GM12878 (cell line): ENCODE measurements at regions not wholly inside any gene's neighbourhood (a gene's known extent, or its start where the extent isn't known, plus 50 kb on each side); places are given as distances from the start of the nearest gene placed in this dataset.

Experiments
- ATAC-seq: fragments of 200-7000 bp; cut with Tn5 transposase; 3 replicates; pipeline ENCODE4 v1.9.1; 2020; ENCODE audit warnings: mild to moderate bottlenecking, moderate library complexity
- BruUV-seq: library from RNA; stranded (reverse); fragments of 400-500 nt; replicated peaks from 2 replicates; lab custom pipeline; 2021; lab: Mats Ljungman, UMichigan
- CTCF ChIA-PET: fragments of 300-600 bp; sonication (Branson Sonifier 250); formaldehyde crosslinking; extraction: SDS; loops from one replicate; lab custom pipeline; 2021; ENCODE audit warnings: inconsistent platforms; lab: Yijun Ruan, JAX
- POLR2A ChIA-PET: fragments of 350-600 bp; formaldehyde crosslinking; extraction: SDS; loops from one replicate; lab custom pipeline; 2021; ENCODE audit warnings: inconsistent platforms; lab: Charles Lee
- RAD21 ChIA-PET: fragments of 300-600 bp; sonication (Branson Sonifier 250); formaldehyde crosslinking; loops from one replicate; lab custom pipeline; 2023; ENCODE audit warnings: antibody characterized with exemption; ENCODE audit not compliant: unreplicated experiment; lab: Charles Lee
- SMC1A ChIA-PET: fragments of 300-600 bp; sonication (Branson Sonifier 250); formaldehyde crosslinking; loops from one replicate; lab custom pipeline; 2023; ENCODE audit not compliant: unreplicated experiment, uncharacterized antibody; lab: Charles Lee
- DNase-seq: peaks from one replicate; pipeline ENCODE4 v3.0.0-alpha.2; 2011; ENCODE audit warnings: low read depth, low spot score
- FAIRE-seq: peaks from 3 replicates; lab custom pipeline; 2011; peaks lifted over from hg19 to GRCh38; lab: Jason Lieb, UNC
- H2AFZ ChIP-seq: 2 replicates; pipeline ENCODE4 v1.6.0; 2011; ENCODE audit warnings: low read depth, low read length, control low read depth; ENCODE audit not compliant: control insufficient read depth
- H3K27ac ChIP-seq: 2 replicates; pipeline ENCODE4 v1.5.1; 2011; ENCODE audit warnings: control low read depth; ENCODE audit not compliant: control insufficient read depth, insufficient read depth
- H3K27me3 ChIP-seq, 2 experiments: replicated peaks in 1 of 2; 2 replicates each; pipeline versions ENCODE4 v1.6.0 to v1.6.1; 2011; ENCODE audit warnings: low read length in 1 of 2; ENCODE audit not compliant: control insufficient read depth in 2 of 2, insufficient read depth in 2 of 2
- H3K36me3 ChIP-seq, 2 experiments: 2 replicates each; pipeline ENCODE4 v1.5.1; 2011; ENCODE audit warnings: low read length in 1 of 2; ENCODE audit not compliant: control insufficient read depth in 2 of 2, insufficient read depth in 2 of 2
- H3K4me1 ChIP-seq: 2 replicates; pipeline ENCODE4 v1.6.1; 2011; ENCODE audit warnings: mild to moderate bottlenecking, low read length, moderate library complexity, mixed read lengths; ENCODE audit not compliant: control insufficient read depth, insufficient read depth
- H3K4me2 ChIP-seq: 2 replicates; pipeline ENCODE4 v1.6.0; 2011; ENCODE audit warnings: control low read depth; ENCODE audit not compliant: control insufficient read depth, insufficient read depth
- H3K4me3 ChIP-seq: fragments of 200-600 bp; sonication (generic); 2 replicates; pipeline ENCODE4 v1.5.1; 2016
- H3K79me2 ChIP-seq: 2 replicates; pipeline ENCODE4 v1.6.0; 2011; ENCODE audit warnings: low read length; ENCODE audit not compliant: control insufficient read depth, insufficient read depth
- H3K9ac ChIP-seq: 2 replicates; pipeline ENCODE4 v1.8.0; 2011; ENCODE audit warnings: low read length, control low read depth, mixed read lengths; ENCODE audit not compliant: control insufficient read depth, insufficient read depth
- H3K9me3 ChIP-seq: replicated peaks from 3 replicates; pipeline ENCODE4 v1.5.1; 2011; ENCODE audit warnings: mild to moderate bottlenecking, low read length; ENCODE audit not compliant: control insufficient read depth, insufficient read depth
- H4K20me1 ChIP-seq: 2 replicates; pipeline ENCODE4 v1.6.0; 2011; ENCODE audit not compliant: control insufficient read depth, insufficient read depth
- CBX5 ChIP-seq: sonication (generic); IDR thresholded peaks from 2 replicates; pipeline ENCODE4 v1.6.1; 2016; ENCODE audit warnings: low read depth, moderate library complexity, mild to moderate bottlenecking, inconsistent platforms
- CTCF ChIP-seq, 3 experiments: IDR thresholded peaks in 2 of 3; conservative IDR thresholded peaks in 1 of 3; 2 replicates each; pipeline ENCODE4 v1.5.1; 2011; ENCODE audit warnings: low read depth in 3 of 3, low read length in 3 of 3, mild to moderate bottlenecking in 3 of 3, control low read depth in 2 of 3, moderate library complexity in 2 of 3, inconsistent platforms in 1 of 3, mixed read lengths in 1 of 3; ENCODE audit not compliant: control insufficient read depth in 2 of 3, insufficient read depth in 1 of 3; ENCODE audit errors: extremely low read depth in 1 of 3
- HDAC2 ChIP-seq: fragments of 200-600 bp; sonication (generic); IDR thresholded peaks from 2 replicates; pipeline ENCODE4 v1.6.1; 2017
- MTA3 ChIP-seq: IDR thresholded peaks from 2 replicates; pipeline ENCODE4 v1.6.1; 2012; ENCODE audit warnings: low read length, inconsistent platforms, borderline replicate concordance
- NFYA ChIP-seq: IDR thresholded peaks from 2 replicates; pipeline ENCODE4 v1.6.1; 2011; ENCODE audit warnings: low read depth, mild to moderate bottlenecking, low read length, improper control_type of control experiment, borderline replicate concordance
- PAX5 ChIP-seq: IDR thresholded peaks from 2 replicates; pipeline ENCODE4 v1.6.1; 2011; ENCODE audit warnings: low read depth, low read length, borderline replicate concordance
- SIN3A ChIP-seq: IDR thresholded peaks from 2 replicates; pipeline ENCODE4 v1.6.1; 2012; ENCODE audit warnings: low read depth, low read length, improper control_type of control experiment
- SMC3 ChIP-seq: IDR thresholded peaks from 2 replicates; pipeline ENCODE4 v1.6.1; 2011; ENCODE audit warnings: low read length, improper control_type of control experiment, borderline replicate concordance
- ZBTB11 ChIP-seq: fragments of 450-650 bp; formaldehyde crosslinking; IDR thresholded peaks from 2 replicates; pipeline ENCODE4 v1.5.0; 2022; ENCODE audit warnings: mild to moderate bottlenecking, missing genetic modification characterization
- ZNF217 ChIP-seq: fragments of 450-650 bp; IDR thresholded peaks from 2 replicates; pipeline ENCODE4 v1.6.1; 2017; ENCODE audit warnings: antibody characterized with exemption, mild to moderate bottlenecking
- ZNF274 ChIP-seq: IDR thresholded peaks from one replicate; pipeline ENCODE4 v1.8.0; 2011; ENCODE audit not compliant: insufficient read length, insufficient read depth
- WGBS: methylation state at CpG from one replicate; pipeline ENCODE4 v1.1.6; 2016; ENCODE audit warnings: low lambda C conversion rate; ENCODE audit not compliant: insufficient replicate concordance, insufficient coverage; ENCODE audit errors: missing lambda C conversion rate; 5-methylcytosine and 5-hydroxymethylcytosine counted together
- in situ Hi-C: fragments of 300-500 bp; cut with MboI; formaldehyde crosslinking; loops from 9 replicates; pipeline ENCODE4 v1.14.3; 2018; ENCODE audit warnings: mixed read lengths
- intact Hi-C: fragments of 100-400 bp; cut with micrococcal nuclease; formaldehyde crosslinking; loops from one replicate; pipeline ENCODE4 v1.14.2; 2022; ENCODE audit not compliant: unreplicated experiment

- no peak for TF ChIP-seq CTCF (IDR thresholded peaks at IDR 0.05 in 2 of 3, conservative IDR thresholded peaks at IDR 0.05 in 1 of 3; ENCODE audit: control insufficient read depth in 2 of 3, extremely low read depth in 1 of 3, insufficient read depth in 1 of 3, low read depth in 3 of 3, low read length in 3 of 3)
- TF ChIP-seq MTA3: no peak
- TF ChIP-seq PAX5: no peak
Observed at GRCh38 chr9:108511307-108511706, 344.5 kb downstream of the ACTL7B start (continued).

- Histone ChIP-seq H2AFZ (no peak overlapping the region), H3K4me3 (no peak overlapping the region), H3K4me2 (no peak overlapping the region), H3K27ac (no peak overlapping the region), H3K9ac (no peak overlapping the region), H4K20me1 (no peaks in the 10 kb centered on the region), H3K4me1 (no peaks in the 10 kb centered on the region), H3K9me3 (no peaks in the 10 kb centered on the region), H3K36me3 (no peaks in the 10 kb centered on the region), H3K79me2 (no peaks in the 10 kb centered on the region), H3K27me3 (no peaks in the 10 kb centered on the region)
- ChIA-PET SMC1A (no interaction called here), POLR2A (no interaction called here), CTCF (no interaction called here), RAD21 (interaction anchor here (0.7 kb wide), 1 partner anchor 268 kb away, joined by 3 read pairs; no protein-coding TSS in a partner anchor)
- no TSS peak for BruUV-seq
- in situ Hi-C loops: no loop called here
- ATAC-seq (no peak), DNase-seq (no peak), FAIRE-seq (no peak)
- intact Hi-C loops: no loop called here
- WGBS: 38% methylated on average over 4 of the region's 4 CpGs
- TF ChIP-seq CBX5 (no peak), HDAC2 (no peak), ZNF274 (no peak), NFYA (no peak), ZBTB11 (CRISPR knock-in tag) (no peak), MTA3 (no peak), SIN3A (no peak), ZNF217 (no peak), SMC3 (no peak)
Observed at GRCh38 chr9:108496846-108497245, 358.9 kb downstream of the ACTL7B start.
